B cell (primary cell): ENCODE measurements at regions not wholly inside any gene's neighbourhood (a gene's known extent, or its start where the extent isn't known, plus 50 kb on each side); places are given as distances from the start of the nearest gene placed in this dataset.

ENCODE experiments used
- ATAC-seq: fragments of 200-7000 bp; cut with Tn5 transposase; one replicate; pipeline ENCODE4 v1.10.0; 2021; ENCODE audit warnings: low read depth, mild to moderate bottlenecking, moderate number of reproducible peaks, moderate library complexity
- CTCF ChIA-PET: fragments of 350-600 bp; sonication (Branson Sonifier 250); formaldehyde crosslinking; loops from one replicate; lab custom pipeline; 2021; ENCODE audit warnings: antibody characterized with exemption, inconsistent platforms; lab: Charles Lee
- POLR2A ChIA-PET: fragments of 350-600 bp; sonication (Branson Sonifier 250); formaldehyde crosslinking; loops from one replicate; lab custom pipeline; 2021; ENCODE audit warnings: antibody characterized with exemption; lab: Charles Lee
- DNase-seq: peaks from one replicate; pipeline ENCODE4 v3.0.0; 2013
- H2AFZ ChIP-seq: 2 replicates; pipeline ENCODE4 v1.6.1; 2012; ENCODE audit warnings: mild to moderate bottlenecking, low read depth, low read length; ENCODE audit not compliant: insufficient read depth, poor library complexity, severe bottlenecking
- H3K27ac ChIP-seq, 2 donors: 1 replicate in 1 of 2; 2 replicates in 1 of 2; pipeline ENCODE4 v1.5.1; 2012 to 2013; ENCODE audit warnings: low read length in 2 of 2, mild to moderate bottlenecking in 2 of 2, moderate library complexity in 1 of 2
- H3K27me3 ChIP-seq, 4 experiments: fragments of 200-600 bp in 1 of 4; sonication (generic) in 1 of 4; replicated peaks in 1 of 4; 1 replicate in 2 of 4; 2 replicates in 2 of 4; pipeline versions ENCODE4 v1.6.1 to v1.7.0; 2013 to 2016; ENCODE audit warnings: low read length in 3 of 4, mild to moderate bottlenecking in 2 of 4, mixed read lengths in 1 of 4, moderate library complexity in 1 of 4; ENCODE audit not compliant: insufficient read depth in 4 of 4, control insufficient read depth in 3 of 4; ENCODE audit errors: control extremely low read depth in 1 of 4
- H3K36me3 ChIP-seq, 2 experiments: replicated peaks in 1 of 2; 1 replicate in 1 of 2; 2 replicates in 1 of 2; pipeline versions ENCODE4 v1.6.1 to v1.7.1; 2013; ENCODE audit warnings: low read length in 1 of 2; ENCODE audit not compliant: insufficient read depth in 2 of 2, control insufficient read depth in 1 of 2; ENCODE audit errors: control extremely low read depth in 1 of 2, extremely low read depth in 1 of 2
- H3K4me1 ChIP-seq, 2 donors: fragments of 200-600 bp in 1 of 2; sonication (generic) in 1 of 2; 1 replicate in 1 of 2; 2 replicates in 1 of 2; pipeline versions ENCODE4 v1.5.1 to v1.6.1; 2013 to 2017; ENCODE audit warnings: low read length in 2 of 2; ENCODE audit not compliant: control insufficient read depth in 2 of 2, insufficient read depth in 2 of 2
- H3K4me2 ChIP-seq: replicated peaks from 2 replicates; pipeline ENCODE3; 2012; ENCODE audit warnings: mild to moderate bottlenecking, low read depth, low read length; ENCODE audit not compliant: poor library complexity, severe bottlenecking
- H3K4me3 ChIP-seq, 5 experiments: fragments of 200-600 bp in 1 of 5; sonication (generic) in 1 of 5; 1 replicate in 3 of 5; 2 replicates in 2 of 5; pipeline versions ENCODE4 v1.5.1 to v1.7.0; 2011 to 2016; ENCODE audit warnings: low read length in 4 of 5, mild to moderate bottlenecking in 4 of 5, low read depth in 2 of 5, control low read depth in 1 of 5, moderate library complexity in 1 of 5; ENCODE audit not compliant: insufficient read depth in 1 of 5; ENCODE audit errors: control extremely low read depth in 1 of 5, extremely low read depth in 1 of 5
- H3K79me2 ChIP-seq: fragments of 200-600 bp; sonication (generic); one replicate; pipeline ENCODE4 v1.6.0; 2016; ENCODE audit warnings: low read length; ENCODE audit not compliant: control insufficient read depth, insufficient read depth
- H3K9ac ChIP-seq: fragments of 200-600 bp; sonication (generic); 2 replicates; pipeline ENCODE4 v1.6.1; 2017; ENCODE audit warnings: mild to moderate bottlenecking, low read length, moderate library complexity
- H3K9me3 ChIP-seq, 3 donors: one replicate each; pipeline versions ENCODE4 v1.6.1 to v1.7.1; 2013; ENCODE audit warnings: low read length in 2 of 3; ENCODE audit not compliant: control insufficient read depth in 2 of 3, insufficient read depth in 1 of 3; ENCODE audit errors: control extremely low read depth in 1 of 3
- H4K20me1 ChIP-seq: 2 replicates; pipeline ENCODE4 v1.6.0; 2012; ENCODE audit warnings: mild to moderate bottlenecking, low read length; ENCODE audit not compliant: insufficient read depth, control insufficient read depth, poor library complexity, severe bottlenecking
- H3K27ac Mint-ChIP-seq: one replicate; pipeline ENCODE4 v1.8.0; 2021; ENCODE audit warnings: mixed read lengths
- H3K27me3 Mint-ChIP-seq: one replicate; pipeline ENCODE4 v1.8.0; 2021; ENCODE audit warnings: mixed read lengths
- H3K4me1 Mint-ChIP-seq: one replicate; pipeline ENCODE4 v1.8.0; 2021; ENCODE audit warnings: mixed read lengths
- H3K4me3 Mint-ChIP-seq: one replicate; pipeline ENCODE4 v1.8.0; 2021; ENCODE audit warnings: mixed read lengths
- H3K9me3 Mint-ChIP-seq: one replicate; pipeline ENCODE4 v1.8.0; 2022; ENCODE audit warnings: mixed read lengths; ENCODE audit not compliant: insufficient read depth
- CTCF ChIP-seq: fragments of 200-600 bp; IDR thresholded peaks from one replicate; pipeline ENCODE4 v1.8.0; 2022; ENCODE audit warnings: antibody characterized with exemption, mild to moderate bottlenecking
- EZH2 ChIP-seq: IDR thresholded peaks from 2 replicates; pipeline ENCODE4 v1.6.1; 2012; ENCODE audit warnings: borderline replicate concordance, low read depth, mild to moderate bottlenecking, moderate library complexity, low read length; ENCODE audit not compliant: insufficient read depth, poor library complexity, severe bottlenecking
- WGBS: methylation state at CpG from one replicate; pipeline ENCODE4 v1.1.5; 2013; ENCODE audit warnings: missing lambda C conversion rate; ENCODE audit not compliant: insufficient coverage; 5-methylcytosine and 5-hydroxymethylcytosine counted together
- intact Hi-C: fragments of 100-400 bp; cut with micrococcal nuclease; formaldehyde crosslinking; loops from one replicate; pipeline ENCODE4 v1.10.0; 2022

- no peak for TF ChIP-seq CTCF
- H3K4me3 Mint-ChIP-seq = no peak overlapping the region
- no CpG with 5 or more reads among the region's 2 CpGs for WGBS
- H3K4me3 ChIP-seq = no peak overlapping the region
- no peak for ATAC-seq
- H3K9me3 ChIP-seq = no peaks in the 10 kb centered on the region
- no peaks in the 10 kb centered on the region for H3K9me3 Mint-ChIP-seq
- no peaks in the 10 kb centered on the region for H4K20me1 ChIP-seq
- no peak overlapping the region for H3K27ac ChIP-seq
- H3K9ac ChIP-seq = no peak overlapping the region
- no peaks in the 10 kb centered on the region for H3K79me2 ChIP-seq
- H3K27me3 ChIP-seq = no peaks in the 10 kb centered on the region
- H3K4me1 ChIP-seq = no peaks in the 10 kb centered on the region
- no peak for DNase-seq
- H2AFZ ChIP-seq = no peak overlapping the region
- CTCF ChIA-PET = no interaction called here
- no peaks in the 10 kb centered on the region for H3K4me1 Mint-ChIP-seq
- POLR2A ChIA-PET = no interaction called here
- no peaks in the 10 kb centered on the region for H3K36me3 ChIP-seq
- no peak overlapping the region for H3K4me2 ChIP-seq
- no peak overlapping the region for H3K27ac Mint-ChIP-seq
- intact Hi-C loops = no loop called here
- no peaks in the 10 kb centered on the region for H3K27me3 Mint-ChIP-seq
These were observed 175.6 kb upstream of the THSD7A start for GRCh38 chr7:12007576-12007975.

GRCh38 chr7:12013983-12014382 lies 182.0 kb upstream of the THSD7A start:
- no peak overlapping the region for H3K4me3 Mint-ChIP-seq
- TF ChIP-seq CTCF (no peak), EZH2 (no peak)
- DNase-seq (no peak), ATAC-seq (no peak)
- Histone ChIP-seq H3K36me3 (no peaks in the 10 kb centered on the region), H3K27ac (no peak overlapping the region), H4K20me1 (no peaks in the 10 kb centered on the region), H3K4me3 (no peak overlapping the region), H3K79me2 (no peaks in the 10 kb centered on the region), H3K4me2 (no peak overlapping the region), H2AFZ (no peak overlapping the region), H3K4me1 (no peaks in the 10 kb centered on the region), H3K27me3 (no peaks in the 10 kb centered on the region), H3K9ac (no peak overlapping the region), H3K9me3 (no peaks in the 10 kb centered on the region)
- no peaks in the 10 kb centered on the region for H3K4me1 Mint-ChIP-seq
- H3K27ac Mint-ChIP-seq = no peak overlapping the region
- no peaks in the 10 kb centered on the region for H3K27me3 Mint-ChIP-seq
- POLR2A ChIA-PET = no interaction called here
- H3K9me3 Mint-ChIP-seq = no peaks in the 10 kb centered on the region
- CTCF ChIA-PET = no interaction called here
- WGBS = no CpG with 5 or more reads among the region's 1 CpG
- intact Hi-C loops = no loop called here
